ENCODE measurements at regions not wholly inside any gene's neighbourhood (a gene's known extent, or its start where the extent isn't known, plus 50 kb on each side); places are given as distances from the start of the nearest gene placed in this dataset.

- no peak for DNase-seq (ENCODE audit: low read depth)
- no peak overlapping the region for H3K4me3 ChIP-seq (ENCODE audit: low read length)
Measured at GRCh38 chr10:44435196-44435595, 50.3 kb upstream of the CXCL12 start.

DNA sequence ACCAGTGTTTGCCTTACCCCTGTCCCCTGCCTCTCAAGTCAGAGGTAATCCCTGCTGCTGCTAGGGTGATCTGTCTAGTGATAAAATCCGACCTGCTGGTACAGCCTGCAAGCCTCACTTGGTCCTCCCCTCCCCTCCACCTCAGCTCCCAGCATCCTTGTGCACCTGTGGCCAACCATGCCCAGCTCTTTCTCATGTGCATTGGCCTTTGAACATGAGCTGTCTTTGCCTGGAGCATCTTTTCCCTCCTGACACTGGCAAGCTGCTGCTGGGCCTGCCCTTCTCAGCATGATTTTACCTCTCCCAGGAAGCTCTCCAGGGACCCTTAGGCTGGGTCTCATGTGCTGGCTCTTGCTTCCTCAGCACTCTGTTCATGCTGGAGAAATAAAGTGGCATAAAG lies 51.3 kb upstream of the CXCL12 start:
- no peak overlapping the region for H3K4me3 ChIP-seq (ENCODE audit: low read length)
- DNase-seq (ENCODE audit: low read depth), result no peak
- TF ChIP-seq CTCF (IDR thresholded peaks at IDR 0.05; ENCODE audit: insufficient read depth, low read depth, low read length, missing control alignments), result no peak

More at GRCh38 chr10:44435196-44435595, 50.3 kb upstream of the CXCL12 start:
- TF ChIP-seq CTCF (IDR thresholded peaks at IDR 0.05; ENCODE audit: insufficient read depth, low read depth, low read length, missing control alignments), result no peak

GRCh38 chr10:44437840-44438511 lies 53.1 kb upstream of the CXCL12 start:
- no peak for DNase-seq (ENCODE audit: low read depth)
- H3K4me3 ChIP-seq (ENCODE audit: low read length), result no peak overlapping the region
- no peak for TF ChIP-seq CTCF (IDR thresholded peaks at IDR 0.05; ENCODE audit: insufficient read depth, low read depth, low read length, missing control alignments)

DNA sequence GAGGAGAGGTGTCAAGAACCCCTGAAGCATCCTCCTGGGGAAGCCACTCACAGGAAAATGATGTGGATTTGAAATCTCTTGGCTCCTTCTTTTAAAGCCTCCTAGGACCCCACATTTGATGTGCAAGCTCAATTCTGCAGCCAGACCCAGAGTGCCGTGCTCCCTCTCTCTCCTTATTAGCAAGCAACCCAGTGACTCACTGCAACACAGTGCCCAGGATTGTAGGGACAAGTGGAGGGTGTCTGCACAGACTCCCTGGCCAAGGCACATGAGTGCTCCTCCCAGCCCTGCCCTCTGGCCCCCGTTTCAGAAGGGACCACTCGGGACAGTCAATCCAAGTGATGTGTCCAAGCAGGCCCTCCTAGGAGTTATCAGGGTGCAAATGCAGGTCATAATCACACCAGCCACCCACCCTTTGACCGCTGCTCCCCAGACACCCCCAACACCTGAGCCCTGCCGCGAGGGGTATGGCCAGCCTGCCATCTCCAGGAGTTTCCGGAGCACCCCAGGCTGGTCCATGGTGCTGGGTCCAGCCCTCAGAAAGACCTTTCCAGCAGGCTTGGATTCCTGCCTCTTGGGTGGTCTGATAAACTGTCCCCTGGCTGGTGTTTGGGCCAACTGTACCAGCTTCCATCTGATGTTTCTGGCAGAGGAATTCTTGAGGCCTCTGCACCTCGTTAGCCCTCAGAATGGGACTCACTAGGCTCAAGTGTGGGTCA lies 54.5 kb upstream of the CXCL12 start:
- TF ChIP-seq CTCF (IDR thresholded peaks at IDR 0.05; ENCODE audit: insufficient read depth, low read depth, low read length, missing control alignments), result no peak
- DNase-seq (ENCODE audit: low read depth), result no peak
- H3K4me3 ChIP-seq (ENCODE audit: low read length), result no peak overlapping the region

DNA sequence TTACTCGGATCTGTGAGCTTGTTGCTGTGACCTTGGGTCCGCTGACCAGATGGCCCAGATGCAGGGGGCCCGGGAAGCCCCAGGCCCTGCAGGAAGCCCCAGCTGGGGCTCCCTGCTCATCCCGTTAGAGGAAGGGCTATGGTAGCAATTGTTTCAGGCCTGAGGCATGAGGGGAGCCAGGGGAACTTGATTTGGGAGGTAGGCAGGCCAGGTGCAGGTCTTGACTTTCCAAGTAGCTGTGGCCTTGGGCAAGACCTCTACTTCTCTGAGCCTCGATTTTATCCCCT lies 55.0 kb upstream of the CXCL12 start:
- no peak for TF ChIP-seq CTCF (IDR thresholded peaks at IDR 0.05; ENCODE audit: insufficient read depth, low read depth, low read length, missing control alignments)
- no peak for DNase-seq (ENCODE audit: low read depth)
- H3K4me3 ChIP-seq (ENCODE audit: low read length), result no peak overlapping the region

DNA sequence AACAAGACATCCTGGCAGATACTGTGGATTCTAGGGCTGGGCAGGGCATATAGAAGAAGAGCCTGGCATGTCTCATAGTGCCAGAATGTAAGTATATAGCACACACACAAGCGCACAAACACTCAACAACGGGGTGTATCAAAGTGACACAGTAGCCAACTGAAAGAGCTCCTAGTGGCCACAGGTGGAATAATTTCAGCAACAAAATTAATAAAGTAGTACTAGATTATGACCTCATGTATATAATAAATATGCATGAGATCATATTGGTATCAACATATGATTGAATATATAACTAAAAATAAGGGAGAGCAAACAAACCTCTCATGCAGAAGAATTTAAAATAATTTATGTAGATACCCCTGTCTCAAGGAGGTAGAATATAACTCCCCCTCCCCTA lies 72.4 kb upstream of the CXCL12 start:
- no peak for DNase-seq (ENCODE audit: low read depth)
- TF ChIP-seq CTCF (IDR thresholded peaks at IDR 0.05; ENCODE audit: insufficient read depth, low read depth, low read length, missing control alignments), result no peak
- H3K4me3 ChIP-seq (ENCODE audit: low read length), result no peak overlapping the region

Data from epithelial cell of esophagus (primary cell).